T-helper 2 cell treated with Interferon-gamma antibody and Interleukin-4, amounts not matched to agents 5 μg/mL and 100 μg/mL, for 36 hours (primary cell): ENCODE measurements at regions not wholly inside any gene's neighbourhood (a gene's known extent, or its start where the extent isn't known, plus 50 kb on each side); places are given as distances from the start of the nearest gene placed in this dataset.
"Not testable (repeated sequence)": the region's sequence is repeated elsewhere in the genome, so short reads cannot be mapped to it uniquely, and the experiment has no call there.

Experiments used
- DNase-seq: peaks from one replicate; pipeline ENCODE4 v3.0.0; 2021; ENCODE audit warnings: low spot score
- H3K27ac Mint-ChIP-seq: one replicate; pipeline ENCODE4 v1.8.0; 2021; ENCODE audit warnings: mild to moderate bottlenecking, mixed read lengths
- H3K27me3 Mint-ChIP-seq: one replicate; pipeline ENCODE4 v1.8.0; 2021; ENCODE audit warnings: low read depth, mixed read lengths
- H3K36me3 Mint-ChIP-seq: one replicate; pipeline ENCODE4 v1.8.0; 2021; ENCODE audit warnings: low read depth, mixed read lengths
- H3K4me1 Mint-ChIP-seq: one replicate; pipeline ENCODE4 v1.8.0; 2021; ENCODE audit warnings: low read depth, mixed read lengths
- H3K4me3 Mint-ChIP-seq: one replicate; pipeline ENCODE4 v1.8.0; 2022; ENCODE audit warnings: mild to moderate bottlenecking, moderate library complexity, mixed read lengths
- H3K9me3 Mint-ChIP-seq: one replicate; pipeline ENCODE4 v1.8.0; 2021; ENCODE audit warnings: mixed read lengths

DNA sequence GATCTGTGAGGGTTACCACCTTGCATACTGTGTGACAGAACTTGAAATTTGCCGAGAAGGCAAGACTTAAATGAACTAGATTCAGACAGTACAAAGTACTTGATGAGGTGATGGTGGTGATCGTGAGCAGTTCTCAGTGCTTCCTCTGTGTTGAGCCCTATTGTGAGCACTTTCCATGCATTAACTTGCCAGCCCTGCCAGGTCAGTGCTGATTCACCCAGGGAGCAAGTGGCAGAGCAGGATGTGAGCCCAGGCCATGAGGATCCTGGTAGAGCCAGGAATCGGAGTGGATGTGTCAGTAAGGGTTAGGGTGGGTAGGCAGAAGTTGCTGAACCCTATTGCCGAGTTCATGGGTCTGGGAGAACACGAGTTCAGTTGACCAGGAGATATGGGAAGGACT lies 4545.7 kb upstream of the TPTE start:
- not testable (repeated sequence) for H3K4me3 Mint-ChIP-seq, H3K36me3 Mint-ChIP-seq, H3K27ac Mint-ChIP-seq, H3K27me3 Mint-ChIP-seq, H3K4me1 Mint-ChIP-seq, DNase-seq, H3K9me3 Mint-ChIP-seq

DNA sequence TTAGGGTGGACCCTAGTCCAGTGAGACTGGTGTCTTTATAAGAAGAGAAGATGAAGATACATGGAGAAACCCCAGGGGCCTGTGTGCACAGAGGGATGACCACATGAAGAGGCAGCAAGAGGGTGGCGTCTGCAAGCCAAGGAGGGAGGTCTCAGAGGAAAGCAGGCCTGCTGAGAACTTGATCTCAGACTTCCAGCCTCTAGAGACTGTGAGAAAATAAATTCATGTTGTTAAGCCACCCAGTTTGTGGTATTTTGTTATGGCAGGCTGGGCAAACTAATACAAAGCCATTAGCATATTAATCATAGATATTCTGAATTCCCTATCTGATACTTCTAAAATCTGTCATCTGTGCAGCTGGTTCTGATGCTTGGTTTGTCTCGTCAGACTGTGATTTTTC lies 4523.8 kb upstream of the TPTE start:
- H3K4me1 Mint-ChIP-seq, H3K27ac Mint-ChIP-seq, H3K27me3 Mint-ChIP-seq, DNase-seq, H3K9me3 Mint-ChIP-seq, H3K36me3 Mint-ChIP-seq, H3K4me3 Mint-ChIP-seq: not testable (repeated sequence)

DNA sequence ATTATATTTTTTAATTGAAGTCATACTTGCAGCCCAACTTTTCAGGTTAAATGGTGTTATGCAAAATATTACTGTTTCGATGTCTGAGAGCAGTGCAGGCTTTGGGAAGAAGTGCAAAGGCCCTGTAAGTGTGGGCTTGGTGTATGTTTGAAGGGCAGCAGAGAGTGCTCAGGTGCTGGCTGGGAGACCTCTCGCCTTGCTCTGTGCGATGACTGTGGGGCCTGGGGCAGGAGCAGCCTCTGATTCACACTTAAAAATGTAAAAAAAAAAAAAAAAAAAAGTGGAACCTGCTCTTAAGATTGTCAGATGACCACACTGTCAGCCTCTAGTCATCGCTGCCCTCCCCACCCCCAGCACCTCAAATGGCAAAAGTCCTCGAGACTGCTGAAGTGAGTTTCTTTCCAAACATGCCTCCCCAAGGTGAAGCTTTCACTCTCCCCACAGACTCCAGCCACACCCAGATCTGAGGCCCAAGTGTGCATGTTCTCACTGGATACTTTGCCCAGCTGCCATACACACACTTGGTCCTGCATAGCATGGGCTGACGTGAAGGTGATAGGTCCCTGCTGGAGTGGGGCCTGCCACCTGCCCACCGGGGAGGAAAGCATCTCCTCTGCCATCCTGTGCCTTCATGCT lies 4505.8 kb upstream of the TPTE start:
- H3K9me3 Mint-ChIP-seq = not testable (repeated sequence)

DNA sequence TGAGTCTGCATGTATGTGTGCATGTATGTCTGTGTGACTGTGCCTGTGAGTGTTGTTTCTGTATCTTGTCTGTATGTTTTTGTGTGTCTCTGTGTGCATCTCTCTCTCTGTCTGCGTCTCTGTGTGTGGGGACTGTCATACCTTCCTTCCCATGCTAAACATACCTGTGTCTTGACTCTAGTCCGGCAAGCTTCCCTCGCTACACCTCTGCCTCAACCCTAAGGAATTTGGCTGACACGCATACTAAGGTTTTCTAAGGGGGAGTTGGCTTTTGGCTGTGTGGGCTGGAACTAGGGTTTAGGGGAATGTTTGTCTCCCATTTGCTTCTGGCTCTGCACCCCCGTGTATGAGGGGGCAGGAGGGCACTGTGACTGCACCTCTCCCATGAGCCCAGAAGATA lies 4500.9 kb upstream of the TPTE start:
- H3K4me3 Mint-ChIP-seq, H3K36me3 Mint-ChIP-seq, DNase-seq, H3K27ac Mint-ChIP-seq, H3K9me3 Mint-ChIP-seq, H3K4me1 Mint-ChIP-seq, H3K27me3 Mint-ChIP-seq: not testable (repeated sequence)

More for the DNA sequence above, 4505.8 kb upstream of the TPTE start:
- H3K27ac Mint-ChIP-seq, DNase-seq, H3K4me3 Mint-ChIP-seq, H3K4me1 Mint-ChIP-seq, H3K36me3 Mint-ChIP-seq, H3K27me3 Mint-ChIP-seq: not testable (repeated sequence)

DNA sequence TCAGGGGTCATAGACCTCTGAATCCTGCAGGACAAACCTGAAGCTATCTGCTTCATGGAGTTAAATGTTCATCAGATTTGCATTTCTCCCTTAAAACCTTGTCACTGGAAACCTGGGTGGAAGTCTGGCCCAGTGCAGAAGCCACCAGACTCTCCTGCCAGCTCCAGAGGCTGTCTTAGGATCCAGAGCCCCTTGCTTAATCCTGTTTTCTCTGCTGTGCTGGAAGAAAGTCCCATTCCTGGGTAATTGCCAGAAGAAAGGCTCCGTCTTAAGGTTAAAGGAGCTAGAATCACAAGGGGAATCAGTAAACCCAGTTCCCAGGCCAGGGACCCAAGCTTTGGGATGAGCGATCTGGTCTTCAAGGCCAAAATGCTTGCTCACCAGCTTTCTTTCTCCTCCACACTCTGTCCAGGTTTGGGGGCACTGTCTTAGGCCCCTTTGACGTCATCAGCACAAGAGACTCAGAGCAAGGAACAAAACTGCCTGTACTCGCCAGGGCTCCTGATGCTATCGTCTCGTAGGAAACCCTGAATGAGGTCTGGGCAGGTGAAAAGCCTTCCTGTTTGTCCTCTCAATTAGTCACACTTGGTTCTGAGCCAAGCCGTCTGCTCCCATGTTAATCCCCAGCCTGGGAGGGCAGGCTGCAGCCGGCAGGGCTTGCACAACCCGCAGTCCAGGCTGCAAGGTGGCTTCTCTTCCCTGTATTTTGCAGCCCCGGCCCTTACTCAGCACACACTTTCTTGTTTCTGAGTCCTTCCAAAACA lies 4500.2 kb upstream of the TPTE start:
- not testable (repeated sequence) for H3K4me1 Mint-ChIP-seq

DNA sequence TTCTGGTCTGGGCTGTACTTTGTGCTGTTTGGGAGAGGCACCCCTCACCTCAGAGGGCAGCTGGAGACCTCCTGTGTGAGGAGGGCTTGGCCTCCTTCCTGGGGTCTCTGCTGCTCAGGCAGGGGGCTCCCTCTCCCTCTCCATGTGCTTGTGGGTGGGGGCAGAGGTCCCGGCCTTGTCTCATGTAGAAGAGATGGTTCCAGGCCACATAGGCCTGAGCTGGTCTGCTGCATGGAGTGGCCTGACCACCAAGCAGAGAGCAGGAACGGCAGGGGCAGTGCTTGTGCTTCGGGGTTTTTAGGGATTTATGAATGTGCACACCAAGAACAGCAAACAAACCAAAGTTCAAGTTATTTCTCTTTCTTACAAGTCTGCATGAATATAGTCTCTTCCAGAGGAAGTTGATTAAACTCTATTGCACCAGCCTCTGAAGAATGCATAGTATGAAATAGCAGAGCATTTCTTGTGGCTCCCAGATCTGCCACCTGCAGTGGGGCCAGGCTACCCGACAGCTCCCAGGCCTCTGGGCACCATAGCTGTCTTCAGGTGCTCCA lies 4499.6 kb upstream of the TPTE start:
- H3K36me3 Mint-ChIP-seq, H3K4me1 Mint-ChIP-seq, DNase-seq, H3K4me3 Mint-ChIP-seq, H3K27ac Mint-ChIP-seq, H3K27me3 Mint-ChIP-seq, H3K9me3 Mint-ChIP-seq: not testable (repeated sequence)

More for the DNA sequence above, 4500.2 kb upstream of the TPTE start:
- not testable (repeated sequence) for H3K4me3 Mint-ChIP-seq, H3K27me3 Mint-ChIP-seq, H3K36me3 Mint-ChIP-seq, H3K9me3 Mint-ChIP-seq, H3K27ac Mint-ChIP-seq, DNase-seq

DNA sequence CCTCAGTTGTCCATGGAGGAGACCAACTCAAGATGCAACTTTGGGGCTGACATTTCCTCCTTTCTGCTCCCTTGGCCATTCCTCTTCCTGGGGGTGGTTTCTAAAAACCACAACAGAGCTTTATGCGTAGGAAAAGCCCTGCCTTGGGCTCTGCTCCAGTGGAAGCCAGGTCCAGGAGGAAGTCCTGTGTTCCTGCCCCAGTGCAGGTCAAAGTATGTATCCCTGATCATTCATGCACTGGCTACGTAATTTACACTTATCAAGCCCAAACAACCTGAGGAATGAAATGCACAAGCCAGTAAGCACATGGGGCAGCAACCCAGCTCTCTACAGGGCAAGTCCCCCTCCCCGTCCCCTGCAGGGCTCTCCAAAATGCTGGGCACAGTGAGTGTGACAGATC lies 4498.1 kb upstream of the TPTE start:
- H3K4me1 Mint-ChIP-seq, H3K4me3 Mint-ChIP-seq, H3K27me3 Mint-ChIP-seq, H3K9me3 Mint-ChIP-seq, DNase-seq, H3K36me3 Mint-ChIP-seq, H3K27ac Mint-ChIP-seq: not testable (repeated sequence)

DNA sequence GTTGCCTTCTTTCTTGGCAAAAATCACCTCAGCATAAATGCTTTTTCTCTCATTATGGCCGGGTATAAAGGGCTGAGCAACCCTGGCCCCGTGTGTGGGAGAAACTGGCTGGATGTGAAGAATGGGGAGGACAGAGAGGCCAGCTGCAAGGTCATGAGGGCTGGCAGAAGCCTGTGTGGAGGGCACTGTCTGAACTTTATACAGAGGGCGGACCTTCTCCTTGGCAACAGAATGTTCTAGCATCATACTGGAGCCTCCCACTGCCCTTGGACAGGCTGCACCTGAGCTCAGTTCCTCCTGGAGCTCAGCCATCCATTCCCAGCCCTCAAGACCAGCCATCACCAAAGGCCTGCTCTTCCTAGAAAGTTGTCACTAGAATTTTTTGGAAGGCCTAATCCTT lies 4496.2 kb upstream of the TPTE start:
- H3K9me3 Mint-ChIP-seq, H3K27me3 Mint-ChIP-seq, DNase-seq, H3K27ac Mint-ChIP-seq, H3K4me1 Mint-ChIP-seq, H3K4me3 Mint-ChIP-seq, H3K36me3 Mint-ChIP-seq: not testable (repeated sequence)

DNA sequence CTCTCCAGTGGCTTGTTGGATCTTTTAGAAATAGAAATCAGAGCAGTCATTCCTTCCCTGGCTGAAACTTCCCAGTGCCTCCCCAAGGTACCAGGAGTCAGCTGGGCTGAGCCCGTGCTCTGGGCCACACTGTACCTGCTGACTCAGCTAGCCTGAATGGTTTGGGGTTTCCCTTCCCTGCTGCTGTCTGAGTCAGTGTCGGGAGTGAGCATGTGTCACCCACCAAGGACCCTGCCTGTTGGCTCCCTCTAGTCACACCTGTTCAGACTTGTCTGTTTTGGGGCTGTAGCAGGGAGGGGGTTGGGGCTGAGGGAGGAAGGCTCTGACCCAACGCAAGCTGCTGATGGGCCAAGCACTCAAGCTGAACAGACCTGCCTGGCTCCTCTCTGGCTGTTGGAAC lies 4493.9 kb upstream of the TPTE start:
- H3K4me1 Mint-ChIP-seq, H3K4me3 Mint-ChIP-seq, H3K27ac Mint-ChIP-seq, DNase-seq, H3K9me3 Mint-ChIP-seq, H3K36me3 Mint-ChIP-seq, H3K27me3 Mint-ChIP-seq: not testable (repeated sequence)

DNA sequence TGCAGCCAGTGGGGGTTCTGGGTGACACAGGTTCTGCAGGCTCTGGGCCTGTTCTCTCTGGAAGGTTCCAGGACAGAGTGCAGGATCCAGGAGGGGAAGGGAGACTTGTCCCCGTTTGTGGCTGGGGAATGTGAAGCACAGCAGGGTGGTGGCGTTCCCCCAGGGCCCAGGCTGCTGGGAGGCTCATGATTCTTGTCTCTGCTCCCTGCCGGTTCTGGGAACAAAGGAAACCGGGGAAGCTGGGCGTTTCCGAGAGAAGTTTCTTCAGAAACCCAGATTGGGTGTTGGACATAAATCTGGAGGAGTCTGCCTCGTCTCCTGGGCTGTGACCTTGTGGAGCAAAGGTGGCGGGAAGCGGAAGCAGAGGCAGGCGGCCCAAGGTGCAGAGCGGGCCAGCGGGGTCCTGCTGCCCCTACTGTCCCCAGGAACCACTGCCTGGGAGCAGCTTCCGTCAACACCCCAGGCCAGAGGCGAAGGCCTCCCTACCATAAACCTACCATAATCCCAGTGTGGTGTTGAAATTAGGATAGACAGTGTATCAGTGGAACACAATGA lies 4487.2 kb upstream of the TPTE start:
- not testable (repeated sequence) for H3K27ac Mint-ChIP-seq, H3K36me3 Mint-ChIP-seq, H3K4me3 Mint-ChIP-seq, H3K27me3 Mint-ChIP-seq, H3K4me1 Mint-ChIP-seq, H3K9me3 Mint-ChIP-seq, DNase-seq

DNA sequence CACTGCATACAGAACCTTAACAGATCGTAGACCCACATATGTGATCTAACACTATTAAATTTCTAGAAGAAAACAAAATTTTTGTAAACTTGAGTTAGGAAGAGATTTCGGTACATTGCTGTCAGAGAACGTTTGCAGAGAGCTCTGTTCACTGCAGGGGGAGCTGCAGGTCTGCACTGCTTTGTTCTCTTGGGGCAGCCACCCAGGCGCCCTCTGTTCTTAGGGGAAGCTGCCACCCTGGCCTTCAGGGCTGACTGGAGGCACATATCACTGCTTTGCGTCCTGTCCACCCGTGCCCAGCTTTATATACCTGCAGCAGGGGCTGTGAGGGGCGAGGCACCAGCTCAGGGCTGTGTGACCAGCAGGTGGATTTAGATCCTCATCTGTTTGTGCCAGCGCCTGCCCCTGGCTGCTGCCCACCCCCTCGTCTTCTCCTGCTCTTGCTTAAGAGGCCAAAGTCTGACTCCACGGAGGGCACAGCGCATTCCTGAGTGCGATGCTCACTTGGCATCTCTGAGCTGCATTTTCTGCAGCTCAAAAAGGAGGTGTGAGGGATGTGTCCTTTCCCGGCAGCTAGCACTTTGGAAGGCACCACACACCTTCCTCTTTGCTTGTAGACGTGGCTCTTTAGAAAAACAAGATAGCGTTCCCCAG lies 4486.4 kb upstream of the TPTE start:
- not testable (repeated sequence) for H3K4me3 Mint-ChIP-seq, H3K9me3 Mint-ChIP-seq, H3K36me3 Mint-ChIP-seq, H3K27ac Mint-ChIP-seq, DNase-seq, H3K4me1 Mint-ChIP-seq, H3K27me3 Mint-ChIP-seq

DNA sequence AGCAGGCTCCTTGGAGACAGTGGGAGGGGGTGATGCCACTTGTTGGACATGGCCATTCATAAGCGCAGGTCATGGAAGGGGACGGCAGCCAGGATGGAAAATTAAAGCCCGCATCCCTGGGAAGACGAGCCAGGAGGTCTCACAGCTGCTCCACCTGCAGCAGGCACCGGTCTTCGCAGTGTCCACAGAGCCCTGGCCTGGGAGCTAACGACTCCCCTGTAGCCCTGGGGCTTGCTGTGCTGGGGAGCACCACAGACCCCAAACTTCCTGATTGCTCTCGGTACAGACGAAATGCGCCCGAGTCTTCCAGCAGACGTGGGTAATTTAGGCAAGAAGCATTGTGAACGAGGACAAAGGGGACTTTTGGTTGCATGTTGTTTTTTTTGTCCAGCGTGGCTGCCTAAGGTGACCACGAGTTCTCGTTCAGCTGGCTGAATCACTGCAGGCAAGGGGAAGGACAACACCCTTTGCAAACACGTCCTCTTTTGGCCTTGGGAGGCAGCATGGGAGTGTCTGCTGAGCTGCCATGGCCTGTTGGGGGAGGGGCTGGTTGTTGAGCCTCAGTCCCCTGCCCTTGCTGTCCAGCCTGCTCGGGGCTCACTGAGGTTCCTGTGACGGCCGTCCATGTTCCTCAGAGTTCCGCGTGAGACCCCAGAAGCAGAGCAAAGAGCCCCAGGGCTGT lies 4485.8 kb upstream of the TPTE start:
- not testable (repeated sequence) for H3K36me3 Mint-ChIP-seq, H3K27me3 Mint-ChIP-seq, H3K9me3 Mint-ChIP-seq

DNA sequence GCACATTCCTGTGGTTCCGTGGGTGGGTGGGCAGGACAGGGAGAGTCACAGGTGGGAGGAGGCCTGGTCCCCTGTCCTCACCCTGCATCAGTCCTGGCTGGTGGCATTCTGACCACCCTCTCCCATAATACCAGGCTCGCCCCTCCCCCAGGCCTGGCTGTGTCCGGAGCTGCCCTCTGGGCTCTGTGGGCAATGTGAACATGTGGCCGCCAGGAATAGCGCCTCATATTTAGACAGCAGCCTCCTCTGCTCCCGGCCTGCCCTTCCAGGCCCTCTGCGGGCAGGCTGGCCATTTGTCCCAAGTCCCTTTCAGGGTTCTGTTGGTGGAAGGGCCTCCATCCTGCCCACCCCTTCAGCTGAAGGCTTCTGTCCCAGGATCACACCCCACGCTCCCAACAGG lies 4482.2 kb upstream of the TPTE start:
- not testable (repeated sequence) for H3K36me3 Mint-ChIP-seq, H3K4me1 Mint-ChIP-seq, H3K27ac Mint-ChIP-seq, H3K27me3 Mint-ChIP-seq, DNase-seq, H3K9me3 Mint-ChIP-seq, H3K4me3 Mint-ChIP-seq

More for the DNA sequence above, 4485.8 kb upstream of the TPTE start:
- not testable (repeated sequence) for H3K4me3 Mint-ChIP-seq, H3K27ac Mint-ChIP-seq, H3K4me1 Mint-ChIP-seq, DNase-seq

DNA sequence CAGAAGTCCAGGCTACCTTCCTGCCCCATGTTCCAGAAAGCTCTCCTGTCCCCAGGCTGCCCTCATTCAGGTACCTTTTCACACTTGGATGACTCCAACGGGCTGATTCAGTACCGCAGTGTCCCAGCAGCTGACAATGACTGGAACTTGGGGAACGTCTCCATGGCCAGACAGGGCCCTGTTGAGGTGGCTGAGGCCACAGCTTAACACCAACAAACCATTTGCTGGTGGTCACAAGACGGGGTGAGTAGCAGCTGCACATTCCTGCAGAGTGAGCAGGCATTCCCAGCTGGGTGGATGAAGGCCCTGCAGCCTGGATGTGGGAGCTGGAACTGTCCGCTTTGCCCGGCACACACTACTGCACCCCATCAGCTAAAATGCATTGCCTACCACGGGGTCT lies 4481.3 kb upstream of the TPTE start:
- not testable (repeated sequence) for H3K36me3 Mint-ChIP-seq, H3K9me3 Mint-ChIP-seq

More for the DNA sequence above, 4481.3 kb upstream of the TPTE start:
- not testable (repeated sequence) for H3K4me3 Mint-ChIP-seq, H3K27me3 Mint-ChIP-seq, H3K4me1 Mint-ChIP-seq, H3K27ac Mint-ChIP-seq, DNase-seq
